Activated CD4-positive, alpha-beta memory T cell treated with anti-CD3 and anti-CD28 coated beads for 36 hours (primary cell): ENCODE measurements at regions not wholly inside any gene's neighbourhood (a gene's known extent, or its start where the extent isn't known, plus 50 kb on each side); places are given as distances from the start of the nearest gene placed in this dataset.

Source experiments
- CTCF ChIA-PET: fragments of 350-600 bp; sonication (Branson Sonifier 250); formaldehyde crosslinking; loops from one replicate; lab custom pipeline; 2021; ENCODE audit warnings: antibody characterized with exemption, inconsistent platforms; lab: Charles Lee
- POLR2A ChIA-PET: fragments of 350-600 bp; sonication (Branson Sonifier 250); formaldehyde crosslinking; loops from one replicate; lab custom pipeline; 2021; ENCODE audit warnings: antibody characterized with exemption; lab: Charles Lee
- DNase-seq: peaks from one replicate; pipeline ENCODE4 v3.0.0-alpha.2; 2020
- H3K27ac Mint-ChIP-seq: one replicate; pipeline ENCODE4 v1.8.0; 2021; ENCODE audit warnings: mixed read lengths
- H3K27me3 Mint-ChIP-seq: one replicate; pipeline ENCODE4 v1.8.0; 2021; ENCODE audit warnings: mixed read lengths
- H3K36me3 Mint-ChIP-seq: one replicate; pipeline ENCODE4 v1.8.0; 2021; ENCODE audit warnings: mixed read lengths
- H3K4me1 Mint-ChIP-seq: one replicate; pipeline ENCODE4 v1.8.0; 2021; ENCODE audit warnings: low read depth, mixed read lengths
- H3K4me3 Mint-ChIP-seq: one replicate; pipeline ENCODE4 v1.8.0; 2021; ENCODE audit warnings: mild to moderate bottlenecking, mixed read lengths
- H3K9me3 Mint-ChIP-seq: one replicate; pipeline ENCODE4 v1.8.0; 2021; ENCODE audit warnings: mixed read lengths
- intact Hi-C: fragments of 100-400 bp; cut with micrococcal nuclease; formaldehyde crosslinking; loops from one replicate; pipeline ENCODE4 v1.15.1; 2023

DNA sequence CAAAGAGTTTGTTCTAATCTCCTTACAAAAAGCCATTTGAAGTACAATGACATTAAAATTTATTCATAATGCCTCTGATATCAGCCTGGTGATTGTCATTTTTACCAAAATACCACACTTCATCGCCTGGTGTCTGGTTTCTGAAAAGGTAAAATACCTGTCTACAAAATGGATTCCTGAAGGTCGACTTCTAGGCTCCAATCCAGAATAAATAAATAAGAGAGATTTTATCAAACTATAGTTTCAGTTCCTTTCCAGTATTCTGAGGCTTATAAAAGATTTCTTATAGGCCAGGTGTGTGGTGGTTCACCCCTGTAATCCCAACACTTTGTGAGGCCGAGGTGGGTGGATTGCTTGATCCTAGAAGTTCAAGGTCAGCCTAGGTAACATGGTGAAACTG is 340.7 kb downstream of the SLC16A7 start:
- no peak overlapping the region for H3K27ac Mint-ChIP-seq
- intact Hi-C loops: no loop called here
- H3K9me3 Mint-ChIP-seq: no peaks in the 10 kb centered on the region
- H3K27me3 Mint-ChIP-seq: no peaks in the 10 kb centered on the region
- ChIA-PET POLR2A (no interaction called here), CTCF (no interaction called here)
- no peaks in the 10 kb centered on the region for H3K36me3 Mint-ChIP-seq
- no peak for DNase-seq
- no peaks in the 10 kb centered on the region for H3K4me1 Mint-ChIP-seq
- no peak overlapping the region for H3K4me3 Mint-ChIP-seq

DNA sequence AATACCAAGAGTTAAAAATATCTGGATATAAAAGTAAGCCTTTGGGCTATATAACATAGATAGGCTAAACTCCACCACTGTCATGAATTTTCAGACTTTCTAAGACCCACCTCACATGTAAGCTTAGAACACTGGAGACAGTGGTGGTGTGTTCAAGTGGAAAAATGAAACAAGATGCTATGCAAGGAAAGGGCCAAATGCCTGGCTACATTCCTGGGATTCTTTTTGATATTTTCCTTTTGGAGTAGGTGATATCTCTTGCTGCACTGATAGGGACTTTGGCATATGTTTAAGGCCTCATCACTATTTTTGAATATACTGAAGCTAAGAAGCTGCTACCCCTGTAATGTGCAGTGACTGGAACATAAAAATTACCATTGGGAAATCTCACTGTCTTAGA is 341.3 kb downstream of the SLC16A7 start:
- intact Hi-C loops: no loop called here
- Mint-ChIP-seq H3K27me3 (no peaks in the 10 kb centered on the region), H3K4me1 (no peaks in the 10 kb centered on the region), H3K4me3 (no peak overlapping the region), H3K27ac (no peak overlapping the region), H3K9me3 (no peaks in the 10 kb centered on the region), H3K36me3 (no peaks in the 10 kb centered on the region)
- CTCF ChIA-PET: no interaction called here
- POLR2A ChIA-PET: no interaction called here
- DNase-seq: no peak

DNA sequence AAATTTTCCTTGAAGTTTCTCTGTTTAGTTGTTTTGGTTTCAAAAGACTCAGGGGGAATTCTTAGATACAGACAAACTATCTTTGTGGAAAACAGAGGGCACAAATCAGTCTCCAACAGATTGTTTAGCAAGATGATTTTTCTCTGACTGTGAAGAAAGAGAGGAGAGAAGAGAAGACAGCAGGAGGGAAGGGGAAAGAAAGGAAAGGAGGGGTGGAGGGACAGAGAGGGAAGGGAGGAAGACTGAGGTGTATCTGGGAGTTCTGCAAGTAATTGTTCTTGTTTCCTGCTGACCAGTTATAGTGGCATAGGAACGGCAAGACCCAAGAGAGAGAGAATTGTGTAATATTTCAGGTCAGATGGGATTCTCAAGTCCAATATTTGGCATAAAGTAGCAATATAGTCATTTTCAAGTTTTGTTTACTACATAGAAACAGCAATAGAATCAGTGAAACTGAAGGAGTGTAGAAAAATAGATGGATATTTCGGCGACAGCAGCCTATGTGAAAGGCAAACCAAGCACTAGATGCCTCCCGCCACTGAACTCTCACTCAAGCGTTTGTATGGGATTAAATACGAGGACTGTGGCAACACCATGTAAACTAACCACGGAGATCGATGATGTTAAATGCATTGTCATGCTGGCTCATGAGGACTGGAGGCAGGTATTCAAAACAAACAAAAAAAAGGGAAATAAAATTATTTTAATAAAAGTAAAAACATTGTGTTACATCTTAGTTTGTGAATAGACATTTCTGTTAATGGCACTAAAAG is 342.5 kb downstream of the SLC16A7 start:
- Mint-ChIP-seq H3K4me1 (no peaks in the 10 kb centered on the region), H3K9me3 (no peaks in the 10 kb centered on the region), H3K27ac (no peak overlapping the region), H3K36me3 (no peaks in the 10 kb centered on the region), H3K27me3 (no peaks in the 10 kb centered on the region), H3K4me3 (no peak overlapping the region)
- DNase-seq: no peak
- POLR2A ChIA-PET: no interaction called here
- CTCF ChIA-PET: no interaction called here
- intact Hi-C loops: no loop called here

DNA sequence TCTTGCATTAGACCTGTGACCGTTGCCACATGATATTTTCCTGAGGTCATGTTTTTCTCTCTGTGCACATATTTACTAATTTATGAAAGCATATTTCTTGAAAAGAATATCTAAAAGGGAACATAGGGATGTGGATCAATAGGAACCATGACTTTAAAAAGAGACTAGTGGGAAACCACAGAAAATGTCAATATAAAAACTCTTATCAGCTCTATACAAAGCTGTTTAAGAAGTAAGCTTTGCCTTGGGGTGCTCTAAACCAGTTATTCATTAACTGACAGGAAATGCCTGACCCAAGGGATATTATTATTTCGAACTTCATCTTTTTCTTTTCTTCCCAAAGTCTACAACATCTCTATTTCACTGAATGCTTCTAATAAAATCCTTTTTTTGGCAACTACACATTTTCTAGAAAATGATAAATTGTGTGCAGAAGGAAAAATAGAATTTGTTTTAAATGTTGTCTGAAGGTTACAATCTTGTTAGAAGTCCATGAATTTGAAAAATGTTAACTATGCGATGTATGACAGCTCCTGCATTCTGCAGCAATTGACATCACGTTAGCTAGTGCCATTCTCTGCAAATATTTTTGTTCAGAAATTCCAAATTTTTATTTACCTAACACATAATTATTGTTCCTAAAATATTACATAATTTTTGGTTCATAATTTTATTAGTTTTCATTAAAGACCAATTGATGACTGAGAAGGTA is 345.0 kb downstream of the SLC16A7 start:
- CTCF ChIA-PET: no interaction called here
- H3K4me1 Mint-ChIP-seq: no peaks in the 10 kb centered on the region
- no peaks in the 10 kb centered on the region for H3K27me3 Mint-ChIP-seq
- no peak overlapping the region for H3K4me3 Mint-ChIP-seq
- no peaks in the 10 kb centered on the region for H3K9me3 Mint-ChIP-seq
- H3K27ac Mint-ChIP-seq: no peak overlapping the region
- no peaks in the 10 kb centered on the region for H3K36me3 Mint-ChIP-seq
- intact Hi-C loops: no loop called here
- POLR2A ChIA-PET: no interaction called here
- DNase-seq: no peak

DNA sequence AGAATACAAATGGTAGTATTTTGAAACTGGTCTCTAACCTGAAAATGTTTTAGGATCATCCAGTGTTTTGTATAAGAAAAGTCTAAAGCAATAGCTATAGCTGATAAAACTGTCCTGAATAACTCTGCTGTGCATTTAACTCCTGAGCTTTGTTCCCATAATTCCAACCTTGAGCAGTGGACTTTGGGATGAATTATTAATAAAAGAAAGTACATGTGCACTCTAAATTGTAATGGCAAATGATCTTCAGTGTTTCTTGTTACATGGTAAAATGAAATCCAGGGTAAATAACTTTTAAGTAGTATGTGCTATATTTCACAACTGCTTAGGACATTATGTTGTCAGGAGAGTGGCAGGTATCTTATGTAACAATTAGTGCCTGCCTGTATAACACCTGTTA is 345.6 kb downstream of the SLC16A7 start:
- no peaks in the 10 kb centered on the region for H3K27me3 Mint-ChIP-seq
- no peaks in the 10 kb centered on the region for H3K9me3 Mint-ChIP-seq
- no peak for DNase-seq
- no peak overlapping the region for H3K4me3 Mint-ChIP-seq
- ChIA-PET POLR2A (no interaction called here), CTCF (no interaction called here)
- H3K36me3 Mint-ChIP-seq: no peaks in the 10 kb centered on the region
- intact Hi-C loops: no loop called here
- no peaks in the 10 kb centered on the region for H3K4me1 Mint-ChIP-seq
- H3K27ac Mint-ChIP-seq: no peak overlapping the region

DNA sequence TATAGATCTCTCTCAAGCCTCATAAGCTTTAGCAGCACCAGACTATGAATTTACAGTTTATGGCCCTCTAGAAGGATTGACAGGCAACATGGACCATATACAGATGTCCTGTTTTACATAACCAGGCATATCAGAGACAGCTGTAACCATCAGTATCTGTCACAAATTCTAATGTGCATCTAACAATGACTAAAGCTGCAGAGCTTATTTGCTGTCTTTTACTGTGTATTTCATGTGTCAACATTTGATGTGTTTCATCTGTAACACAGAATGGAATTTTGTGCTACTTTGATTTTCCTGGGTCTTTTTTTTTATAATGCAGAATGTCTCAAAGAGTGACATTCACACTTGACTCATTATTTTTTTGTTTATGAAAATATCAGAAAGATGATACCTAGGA is 348.3 kb downstream of the SLC16A7 start:
- H3K36me3 Mint-ChIP-seq: no peaks in the 10 kb centered on the region

DNA sequence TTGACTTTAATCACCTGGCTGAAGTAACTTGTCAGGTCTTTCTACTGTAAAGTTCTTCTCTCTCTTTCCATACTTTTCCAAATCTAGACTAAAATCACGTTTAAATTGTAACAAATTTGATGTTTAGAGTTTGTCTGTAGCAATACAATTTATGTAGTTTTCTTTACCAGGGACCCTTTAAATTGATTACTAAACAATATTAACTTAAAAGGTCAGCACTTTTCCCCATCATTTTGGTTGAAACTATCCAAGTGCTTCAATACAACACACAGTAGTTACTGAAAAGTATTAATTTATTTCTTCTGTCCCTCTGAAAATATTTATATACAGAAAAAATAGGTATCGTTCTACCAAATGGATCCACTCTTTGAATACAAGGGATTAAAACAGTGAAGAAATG is 350.8 kb downstream of the SLC16A7 start:
- Mint-ChIP-seq H3K27me3 (no peaks in the 10 kb centered on the region), H3K27ac (no peak overlapping the region), H3K9me3 (peaks cover 4% of the 10 kb centered on the region), H3K4me3 (no peak overlapping the region), H3K4me1 (no peaks in the 10 kb centered on the region), H3K36me3 (no peaks in the 10 kb centered on the region)
- intact Hi-C loops: no loop called here
- no peak for DNase-seq
- CTCF ChIA-PET: no interaction called here
- POLR2A ChIA-PET: no interaction called here

More for the DNA sequence above, 348.3 kb downstream of the SLC16A7 start:
- Mint-ChIP-seq H3K27ac (no peak overlapping the region), H3K4me1 (no peaks in the 10 kb centered on the region), H3K4me3 (no peak overlapping the region), H3K9me3 (no peaks in the 10 kb centered on the region), H3K27me3 (no peaks in the 10 kb centered on the region)
- intact Hi-C loops: no loop called here
- no peak for DNase-seq
- POLR2A ChIA-PET: no interaction called here
- CTCF ChIA-PET: no interaction called here

DNA sequence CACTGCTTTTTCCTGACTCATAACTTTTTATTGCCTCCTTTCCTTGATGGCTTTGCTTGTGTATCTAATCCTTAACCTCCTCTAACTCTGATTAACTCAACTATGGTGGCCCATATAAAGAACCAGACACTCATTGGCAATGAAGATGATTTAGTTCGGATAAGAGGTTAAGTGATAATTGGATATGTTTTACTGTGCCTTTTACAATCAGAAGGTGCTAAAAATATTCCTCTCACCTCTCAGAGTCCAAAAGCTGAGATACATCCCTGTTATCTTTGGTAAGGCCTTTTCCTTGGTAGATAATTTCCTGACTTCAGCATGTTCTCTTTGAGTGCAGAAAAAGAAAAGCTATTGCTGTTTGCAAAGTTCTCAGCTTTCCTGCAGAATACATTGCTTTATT is 367.7 kb downstream of the SLC16A7 start:
- ChIA-PET CTCF (no interaction called here), POLR2A (no interaction called here)
- Mint-ChIP-seq H3K9me3 (peaks cover 3% of the 10 kb centered on the region), H3K4me3 (no peak overlapping the region), H3K27me3 (no peaks in the 10 kb centered on the region), H3K36me3 (no peaks in the 10 kb centered on the region), H3K27ac (no peak overlapping the region), H3K4me1 (no peaks in the 10 kb centered on the region)
- intact Hi-C loops: no loop called here
- DNase-seq: no peak

DNA sequence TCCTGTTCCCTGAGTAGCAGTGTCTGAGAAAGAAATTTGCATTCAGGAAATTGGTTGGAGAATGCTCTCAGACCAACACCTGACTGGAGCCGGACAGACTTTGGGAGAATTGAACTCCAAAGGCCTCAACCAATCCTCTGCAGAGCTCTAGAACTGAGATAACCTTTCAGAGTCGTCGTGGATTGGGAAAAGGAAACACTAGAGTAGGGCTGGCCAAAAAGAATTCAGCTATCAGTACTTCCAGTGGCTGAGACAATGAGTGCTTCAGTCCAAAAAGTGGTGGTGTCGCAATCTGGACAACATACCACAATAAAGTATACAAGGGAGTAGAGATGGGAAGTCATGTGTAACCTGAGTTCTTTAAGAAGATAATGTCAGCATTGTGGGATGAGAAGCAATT is 377.1 kb downstream of the SLC16A7 start:
- Mint-ChIP-seq H3K27ac (no peak overlapping the region), H3K9me3 (no peaks in the 10 kb centered on the region), H3K4me1 (no peaks in the 10 kb centered on the region), H3K4me3 (no peak overlapping the region), H3K27me3 (no peaks in the 10 kb centered on the region), H3K36me3 (no peaks in the 10 kb centered on the region)
- no peak for DNase-seq
- intact Hi-C loops: no loop called here
- ChIA-PET CTCF (no interaction called here), POLR2A (no interaction called here)

DNA sequence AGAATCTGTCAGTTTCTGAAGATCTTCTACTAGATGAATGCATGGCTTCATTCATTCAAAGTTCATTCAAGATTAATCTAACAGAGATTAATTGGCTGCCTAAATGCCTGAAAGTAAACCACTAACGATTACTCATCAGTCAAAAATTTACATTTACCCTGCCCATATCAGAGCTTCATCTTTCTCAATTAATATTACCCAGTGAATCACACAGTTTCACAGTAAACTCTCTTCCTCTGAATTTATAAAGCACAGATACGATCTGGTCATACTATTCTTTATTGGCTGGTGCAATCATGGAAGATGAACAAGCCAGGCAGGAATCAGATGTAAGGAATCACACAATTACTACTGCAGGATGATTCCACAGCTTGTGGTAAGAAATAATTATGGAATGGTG is 377.7 kb downstream of the SLC16A7 start:
- CTCF ChIA-PET: no interaction called here
- no peak for DNase-seq
- Mint-ChIP-seq H3K9me3 (no peaks in the 10 kb centered on the region), H3K4me3 (no peak overlapping the region), H3K36me3 (no peaks in the 10 kb centered on the region), H3K27ac (no peak overlapping the region), H3K27me3 (no peaks in the 10 kb centered on the region), H3K4me1 (no peaks in the 10 kb centered on the region)
- intact Hi-C loops: no loop called here
- POLR2A ChIA-PET: no interaction called here

DNA sequence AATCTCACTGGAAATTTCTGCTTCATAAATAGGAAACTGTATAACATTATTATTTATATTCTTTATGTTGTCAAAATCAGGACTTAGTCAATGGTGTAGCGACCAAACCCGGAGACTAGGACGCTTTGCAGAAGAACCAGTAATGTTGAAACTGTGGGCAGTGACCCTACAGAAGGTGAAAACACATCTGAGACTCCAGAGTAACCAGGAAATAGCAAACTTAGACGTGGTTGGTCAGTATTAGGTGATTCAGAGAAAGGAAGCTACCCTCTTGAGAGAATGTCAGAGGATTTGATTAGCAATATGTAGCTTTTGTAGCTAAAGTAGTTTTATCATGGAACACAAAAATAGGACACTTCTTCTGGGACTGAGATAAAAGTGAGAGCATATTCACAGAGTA is 381.9 kb downstream of the SLC16A7 start:
- DNase-seq: no peak
- intact Hi-C loops: no loop called here
- CTCF ChIA-PET: no interaction called here
- POLR2A ChIA-PET: no interaction called here
- no peak overlapping the region for H3K4me3 Mint-ChIP-seq
- H3K36me3 Mint-ChIP-seq: no peaks in the 10 kb centered on the region
- no peaks in the 10 kb centered on the region for H3K27me3 Mint-ChIP-seq
- H3K4me1 Mint-ChIP-seq: no peaks in the 10 kb centered on the region
- no peak overlapping the region for H3K27ac Mint-ChIP-seq
- H3K9me3 Mint-ChIP-seq: no peaks in the 10 kb centered on the region

DNA sequence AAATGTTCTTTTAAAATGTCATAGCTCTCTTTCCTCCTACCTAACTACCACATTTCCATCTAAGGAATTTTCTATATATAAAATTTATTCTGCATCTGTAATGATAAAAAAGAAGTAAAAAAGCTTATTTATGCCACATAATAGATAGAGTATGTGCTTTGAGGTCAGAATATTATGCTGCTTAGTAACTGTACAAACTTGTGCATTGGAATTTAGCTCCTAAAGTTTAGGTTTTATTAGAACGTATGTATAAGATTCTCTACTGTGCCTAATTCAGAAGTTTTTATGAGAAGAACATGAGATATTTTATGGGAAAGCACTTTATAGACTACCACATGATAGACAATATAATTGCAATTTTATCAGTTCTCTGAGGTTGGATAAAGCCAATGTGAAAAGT is 384.6 kb downstream of the SLC16A7 start:
- ChIA-PET POLR2A (no interaction called here), CTCF (no interaction called here)
- Mint-ChIP-seq H3K27me3 (no peaks in the 10 kb centered on the region), H3K9me3 (peaks cover 2% of the 10 kb centered on the region), H3K27ac (no peak overlapping the region), H3K4me3 (no peak overlapping the region), H3K4me1 (no peaks in the 10 kb centered on the region), H3K36me3 (no peaks in the 10 kb centered on the region)
- intact Hi-C loops: no loop called here
- no peak for DNase-seq

DNA sequence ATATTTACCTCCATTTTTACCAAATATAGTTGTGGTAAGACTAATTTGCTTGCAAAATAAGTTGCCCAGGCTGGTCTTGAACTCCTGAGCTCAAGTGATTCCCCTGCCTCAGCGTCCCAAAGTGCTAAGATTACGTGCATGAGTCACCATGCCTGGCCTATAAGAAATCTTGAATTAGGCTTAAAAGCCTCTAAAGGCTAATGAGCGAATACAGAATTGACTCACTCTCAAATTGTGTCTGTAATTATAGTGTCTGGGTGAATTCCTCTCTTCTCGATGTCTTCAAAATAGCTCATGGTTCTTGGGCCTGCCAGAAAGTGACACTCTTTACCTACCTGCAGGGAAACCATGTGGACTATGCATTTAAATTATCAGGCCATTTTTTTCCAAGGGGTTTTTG is 403.5 kb downstream of the SLC16A7 start:
- Mint-ChIP-seq H3K27me3 (no peaks in the 10 kb centered on the region), H3K36me3 (no peaks in the 10 kb centered on the region), H3K9me3 (peaks cover 2% of the 10 kb centered on the region), H3K4me1 (no peaks in the 10 kb centered on the region), H3K27ac (no peak overlapping the region), H3K4me3 (no peak overlapping the region)
- POLR2A ChIA-PET: no interaction called here
- DNase-seq: no peak
- intact Hi-C loops: no loop called here
- CTCF ChIA-PET: no interaction called here
